Fibroblast of pulmonary artery (primary cell): ENCODE measurements at regions not wholly inside any gene's neighbourhood (a gene's known extent, or its start where the extent isn't known, plus 50 kb on each side); places are given as distances from the start of the nearest gene placed in this dataset.

Experiments used
- DNase-seq: peaks from one replicate; pipeline ENCODE4 v3.0.0-alpha.2; 2010; ENCODE audit warnings: low read depth
- H3K4me3 ChIP-seq: replicated peaks from 2 replicates; pipeline ENCODE4 v1.5.1; 2011; ENCODE audit warnings: low read depth, mild to moderate bottlenecking, control low read depth, low read length, moderate library complexity
- CTCF ChIP-seq: IDR thresholded peaks from 2 replicates; pipeline ENCODE4 v1.5.1; 2011; ENCODE audit warnings: mild to moderate bottlenecking, control low read depth, low read length, inconsistent platforms; ENCODE audit errors: missing control alignments

- no peak for DNase-seq
- no peak overlapping the region for H3K4me3 ChIP-seq
- no peak for TF ChIP-seq CTCF
These were observed 697.3 kb downstream of the TLR4 start for GRCh38 chr9:118401546-118401945.

GRCh38 chr9:118414676-118415075, 710.5 kb downstream of the TLR4 start:
- no peak overlapping the region for H3K4me3 ChIP-seq
- no peak for TF ChIP-seq CTCF
- DNase-seq, result no peak

- DNase-seq, result no peak
- TF ChIP-seq CTCF, result no peak
- no peak overlapping the region for H3K4me3 ChIP-seq
These were observed 714.8 kb downstream of the TLR4 start for GRCh38 chr9:118418887-118419565.

- H3K4me3 ChIP-seq, result no peak overlapping the region
- no peak for TF ChIP-seq CTCF
- no peak for DNase-seq
These were observed 715.5 kb downstream of the TLR4 start for GRCh38 chr9:118419676-118420075.

- H3K4me3 ChIP-seq, result no peak overlapping the region
- no peak for TF ChIP-seq CTCF
- DNase-seq, result no peak
These were observed 718.3 kb downstream of the TLR4 start for GRCh38 chr9:118422508-118422907.

- no peak for DNase-seq
- no peak for TF ChIP-seq CTCF
- H3K4me3 ChIP-seq, result no peak overlapping the region
These were observed 718.8 kb downstream of the TLR4 start for GRCh38 chr9:118423021-118423420.

GRCh38 chr9:118423721-118424120, 719.5 kb downstream of the TLR4 start:
- H3K4me3 ChIP-seq, result no peak overlapping the region
- TF ChIP-seq CTCF, result no peak
- DNase-seq, result no peak
